Transverse colon (tissue), 4 donors: ENCODE measurements at regions not wholly inside any gene's neighbourhood (a gene's known extent, or its start where the extent isn't known, plus 50 kb on each side); places are given as distances from the start of the nearest gene placed in this dataset.

Experiments used
- DNase-seq: peaks from one replicate; pipeline ENCODE4 v3.0.0-alpha.2; 2019
- H3K27ac ChIP-seq, 4 donors: fragments of 200-600 bp; sonication (generic); 2 replicates each; pipeline ENCODE4 v1.5.1; 2016 to 2018; ENCODE audit warnings: inconsistent platforms in 4 of 4
- H3K27me3 ChIP-seq: fragments of 200-600 bp; sonication (generic); 2 replicates; pipeline ENCODE4 v1.5.1; 2017; ENCODE audit warnings: inconsistent platforms
- H3K36me3 ChIP-seq, 4 donors: fragments of 200-600 bp; sonication (generic); 2 replicates each; pipeline ENCODE4 v1.5.1; 2017 to 2019; ENCODE audit warnings: inconsistent platforms in 4 of 4
- H3K4me1 ChIP-seq, 4 donors: fragments of 200-600 bp; sonication (generic); 2 replicates each; pipeline ENCODE4 v1.5.1; 2017 to 2020; ENCODE audit warnings: inconsistent platforms in 4 of 4
- H3K4me3 ChIP-seq, 4 donors: fragments of 200-600 bp; sonication (generic); 1 replicate in 1 of 4; 2 replicates in 3 of 4; pipeline versions ENCODE4 v1.5.1 to v1.6.1; 2017 to 2019; ENCODE audit warnings: inconsistent platforms in 4 of 4
- H3K9me3 ChIP-seq, 2 donors: fragments of 200-600 bp; sonication (generic); 2 replicates each; pipeline ENCODE4 v1.5.1; 2017 to 2019; ENCODE audit warnings: inconsistent platforms in 2 of 2
- EP300 ChIP-seq: sonication (generic); formaldehyde crosslinking; IDR thresholded peaks from one replicate; pipeline ENCODE4 v1.6.1; 2017; ENCODE audit warnings: antibody characterized with exemption, low read depth
- POLR2A ChIP-seq: fragments of 450-650 bp; IDR thresholded peaks from one replicate; pipeline ENCODE4 v1.6.1; 2016; ENCODE audit warnings: antibody characterized with exemption, mild to moderate bottlenecking, moderate library complexity
- POLR2AphosphoS5 ChIP-seq, 3 donors: sonication (generic); formaldehyde crosslinking; IDR thresholded peaks; one replicate each; pipeline ENCODE4 v1.6.1; 2016; ENCODE audit warnings: antibody characterized with exemption in 3 of 3
- WGBS, 2 donors: methylation state at CpG; one replicate each; pipeline ENCODE4 v1.1.5; 2018; ENCODE audit warnings: low coverage in 1 of 2; 5-methylcytosine and 5-hydroxymethylcytosine counted together
- in situ Hi-C, 4 donors: fragments of 200-750 bp; cut with MboI; loops; one replicate each; pipeline versions ENCODE4 v1.15.0 to v1.15.1; 2017; ENCODE audit warnings: low sequenced_read_pairs in 3 of 4, low pct_ligation_motif_present in 1 of 4, low pct_unique_long_range_greater_than_20kb in 1 of 4
- intact Hi-C: fragments of 100-400 bp; cut with DNase I; formaldehyde crosslinking; loops from one replicate; pipeline ENCODE4 v1.15.1; 2023; ENCODE audit warnings: low total_unique reads
- TF ChIP-seq, protein P1 (sequence below), 5 experiments: fragments of 200-600 bp in 3 of 5; fragments of 450-650 bp in 2 of 5; sonication (generic) in 3 of 5; IDR thresholded peaks; 1 replicate in 2 of 5; 2 replicates in 3 of 5; pipeline ENCODE4 v1.5.1; 2016 to 2017; ENCODE audit warnings: antibody characterized with exemption in 5 of 5, inconsistent platforms in 3 of 5, mild to moderate bottlenecking in 2 of 5, moderate library complexity in 1 of 5

DNA sequence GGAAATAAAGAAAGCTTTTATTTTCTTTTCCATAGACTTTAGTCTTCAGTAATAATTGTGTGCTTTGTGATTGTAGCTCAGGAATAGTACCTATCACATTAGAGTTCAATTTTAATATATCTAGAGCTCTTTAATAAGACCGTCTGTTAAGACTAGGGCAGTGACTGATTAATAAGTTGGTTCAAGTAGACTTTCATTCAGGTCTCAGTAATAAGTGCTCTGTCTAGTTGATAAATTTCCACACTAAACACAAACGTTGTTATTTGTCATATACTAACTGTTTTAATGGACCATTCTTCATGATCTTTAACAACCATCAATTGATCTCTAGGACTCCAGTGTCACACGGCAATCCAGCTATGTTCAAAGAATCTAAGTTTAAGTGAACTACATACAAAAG, 474.5 kb upstream of the ADGRL2 start:
- WGBS, 2 donors, result 77 to 82% methylated on average over 3 of the region's 3 CpGs
- Histone ChIP-seq H3K27me3 (no peaks in the 10 kb centered on the region), H3K27ac (no peak overlapping the region), H3K4me3 (no peak overlapping the region), H3K9me3 (no peaks in the 10 kb centered on the region), H3K4me1 (no peaks in the 10 kb centered on the region), H3K36me3 (no peaks in the 10 kb centered on the region)
- no peak for DNase-seq
- intact Hi-C loops, result no loop called here
- in situ Hi-C loops, result no loop called here
- TF ChIP-seq, protein P1, sequence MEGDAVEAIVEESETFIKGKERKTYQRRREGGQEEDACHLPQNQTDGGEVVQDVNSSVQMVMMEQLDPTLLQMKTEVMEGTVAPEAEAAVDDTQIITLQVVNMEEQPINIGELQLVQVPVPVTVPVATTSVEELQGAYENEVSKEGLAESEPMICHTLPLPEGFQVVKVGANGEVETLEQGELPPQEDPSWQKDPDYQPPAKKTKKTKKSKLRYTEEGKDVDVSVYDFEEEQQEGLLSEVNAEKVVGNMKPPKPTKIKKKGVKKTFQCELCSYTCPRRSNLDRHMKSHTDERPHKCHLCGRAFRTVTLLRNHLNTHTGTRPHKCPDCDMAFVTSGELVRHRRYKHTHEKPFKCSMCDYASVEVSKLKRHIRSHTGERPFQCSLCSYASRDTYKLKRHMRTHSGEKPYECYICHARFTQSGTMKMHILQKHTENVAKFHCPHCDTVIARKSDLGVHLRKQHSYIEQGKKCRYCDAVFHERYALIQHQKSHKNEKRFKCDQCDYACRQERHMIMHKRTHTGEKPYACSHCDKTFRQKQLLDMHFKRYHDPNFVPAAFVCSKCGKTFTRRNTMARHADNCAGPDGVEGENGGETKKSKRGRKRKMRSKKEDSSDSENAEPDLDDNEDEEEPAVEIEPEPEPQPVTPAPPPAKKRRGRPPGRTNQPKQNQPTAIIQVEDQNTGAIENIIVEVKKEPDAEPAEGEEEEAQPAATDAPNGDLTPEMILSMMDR (IDR thresholded peaks at IDR 0.05), result no peak
- TF ChIP-seq POLR2A, result no peak
- TF ChIP-seq POLR2AphosphoS5 (IDR thresholded peaks at IDR 0.05), result no peak
- no peak for TF ChIP-seq EP300

DNA sequence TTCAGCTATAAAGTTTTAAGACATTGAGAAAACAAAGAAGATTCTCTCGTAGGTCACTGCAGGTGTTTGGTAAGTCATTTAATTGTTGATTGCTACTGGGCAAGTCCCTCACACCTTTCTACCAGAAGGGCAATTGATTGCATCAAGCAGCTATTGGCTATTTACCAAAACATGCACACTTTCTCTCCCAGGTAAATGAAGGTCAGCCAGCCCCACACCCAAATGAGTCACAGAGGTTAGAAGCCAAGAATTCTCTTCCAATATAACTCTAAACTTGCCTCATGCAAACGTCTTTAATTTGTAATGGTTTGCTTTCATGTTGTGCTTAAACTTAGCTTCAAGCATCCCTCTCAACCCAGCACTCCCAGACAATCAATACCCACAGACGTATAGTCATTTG, 475.3 kb upstream of the ADGRL2 start:
- H3K9me3 ChIP-seq, result no peaks in the 10 kb centered on the region
- in situ Hi-C loops, result no loop called here
- WGBS, 2 donors, result 61 to 62% methylated on average over 3 of the region's 3 CpGs
- no peaks in the 10 kb centered on the region for H3K4me1 ChIP-seq
- no peak for DNase-seq
- no peak overlapping the region for H3K27ac ChIP-seq
- TF ChIP-seq, protein P1 (IDR thresholded peaks at IDR 0.05), result no peak
- no peak for TF ChIP-seq EP300
- intact Hi-C loops, result no loop called here
- no peaks in the 10 kb centered on the region for H3K36me3 ChIP-seq
- H3K27me3 ChIP-seq, result no peaks in the 10 kb centered on the region
- no peak overlapping the region for H3K4me3 ChIP-seq

DNA sequence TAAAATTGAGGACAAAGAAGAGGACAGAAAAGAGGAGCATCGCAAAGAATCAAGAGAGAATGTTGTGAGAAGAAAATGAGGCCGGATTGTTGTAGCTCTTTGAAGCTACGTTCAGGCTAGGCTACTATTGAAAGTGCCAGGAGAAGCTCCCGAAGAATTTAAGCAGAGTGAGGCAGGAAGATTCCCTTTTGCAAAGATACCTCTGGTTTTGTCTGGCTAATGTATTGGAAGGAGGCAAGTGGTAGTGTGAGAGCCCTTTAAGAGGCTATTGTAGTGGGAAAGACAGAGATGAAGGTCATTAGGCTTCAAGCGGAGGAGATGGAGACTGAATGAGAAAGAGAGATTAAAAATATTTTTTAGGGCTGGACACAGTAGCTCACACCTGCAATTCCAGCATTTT, 476.9 kb upstream of the ADGRL2 start:
- intact Hi-C loops (no loop called here), in situ Hi-C loops (no loop called here)
- 88 to 96% methylated on average over 4 to 5 of the region's 5 CpGs for WGBS, 2 donors
- Histone ChIP-seq H3K9me3 (no peaks in the 10 kb centered on the region), H3K4me3 (no peak overlapping the region), H3K36me3 (no peaks in the 10 kb centered on the region), H3K27ac (no peak overlapping the region), H3K27me3 (no peaks in the 10 kb centered on the region), H3K4me1 (no peaks in the 10 kb centered on the region)
- TF ChIP-seq POLR2AphosphoS5 (IDR thresholded peaks at IDR 0.05) (no peak), POLR2A (no peak), EP300 (no peak)
- TF ChIP-seq, protein P1 (IDR thresholded peaks at IDR 0.05), result no peak
- no peak for DNase-seq

DNA sequence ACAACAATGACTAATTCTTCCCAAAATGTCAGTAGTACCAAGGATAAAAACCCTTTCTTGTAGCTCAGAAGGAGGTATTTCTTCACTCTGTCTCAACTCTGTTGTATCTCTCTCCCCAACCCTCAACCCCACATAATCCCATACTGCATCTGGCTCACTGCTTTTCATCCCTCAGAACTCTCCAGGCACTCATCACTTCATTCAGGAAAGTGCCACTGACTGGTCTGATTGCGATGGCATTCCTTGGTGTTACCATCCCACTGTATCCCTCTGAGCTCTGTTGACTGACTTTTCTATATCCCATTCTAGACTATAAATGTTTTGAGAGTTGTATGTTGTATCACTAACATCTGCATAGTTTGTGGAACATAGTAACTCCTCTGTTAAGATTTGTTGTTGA, 483.5 kb upstream of the ADGRL2 start:
- Histone ChIP-seq H3K4me3 (no peak overlapping the region), H3K4me1 (no peaks in the 10 kb centered on the region), H3K27ac (no peak overlapping the region), H3K36me3 (no peaks in the 10 kb centered on the region), H3K9me3 (no peaks in the 10 kb centered on the region), H3K27me3 (no peaks in the 10 kb centered on the region)
- intact Hi-C loops (no loop called here), in situ Hi-C loops (no loop called here)
- 67 to 100% methylated on average over 1 of the region's 1 CpG for WGBS, 2 donors
- DNase-seq, result no peak
- TF ChIP-seq POLR2AphosphoS5 (IDR thresholded peaks at IDR 0.05), result no peak
- TF ChIP-seq, protein P1 (IDR thresholded peaks at IDR 0.05), result no peak
- no peak for TF ChIP-seq POLR2A
- TF ChIP-seq EP300, result no peak
